ENCODE measurements at regions not wholly inside any gene's neighbourhood (a gene's known extent, or its start where the extent isn't known, plus 50 kb on each side); places are given as distances from the start of the nearest gene placed in this dataset.

DNA sequence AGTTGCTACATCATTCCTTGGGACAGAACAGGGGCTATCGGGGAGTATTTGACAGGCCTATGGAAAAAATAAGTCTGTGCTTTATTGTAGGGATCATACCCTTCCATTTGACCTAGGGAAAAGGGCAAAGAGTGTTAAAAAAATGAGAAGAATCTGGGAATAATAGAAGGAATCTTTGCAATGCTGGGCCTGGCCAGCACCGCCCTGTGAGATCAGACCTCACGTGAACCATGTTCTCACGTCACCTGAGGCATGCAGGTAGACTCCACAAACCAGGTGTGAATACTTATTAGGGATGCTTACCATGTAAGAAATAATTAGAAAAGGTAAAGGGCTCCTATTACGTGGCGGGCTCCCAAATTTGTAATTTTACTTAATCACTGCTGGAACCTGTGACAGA lies 177.5 kb upstream of the GATA6 start:
- H3K4me3 ChIP-seq (ENCODE audit: low read length) = no peak overlapping the region
- TF ChIP-seq CTCF (IDR thresholded peaks at IDR 0.05; ENCODE audit: insufficient read depth, low read depth, low read length, missing control alignments) = no peak
- peak; percentile 8 for DNase-seq (ENCODE audit: low read depth)

DNA sequence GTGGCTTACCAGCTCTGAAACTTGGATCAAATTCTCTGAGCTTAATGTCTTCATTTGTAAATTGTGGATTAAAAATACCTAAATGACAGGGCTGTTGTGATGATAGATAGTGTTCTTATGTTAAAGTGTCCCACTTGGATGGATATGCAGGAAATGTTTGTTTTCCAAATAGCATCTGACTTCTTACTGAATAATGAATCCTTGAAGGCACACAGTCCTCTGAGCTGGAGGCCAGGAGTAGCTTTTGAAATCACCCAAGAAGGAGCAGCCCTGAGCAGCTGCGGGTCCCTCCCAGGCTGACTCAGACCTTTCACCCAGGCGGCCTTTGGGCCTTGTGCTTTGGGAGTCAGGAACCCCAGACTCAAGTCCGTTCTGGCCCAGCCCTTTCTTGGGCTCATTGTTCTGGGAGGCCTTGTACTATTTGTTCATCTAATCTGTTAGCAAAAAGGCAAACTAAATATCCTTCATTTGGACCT lies 173.0 kb upstream of the GATA6 start:
- TF ChIP-seq CTCF (IDR thresholded peaks at IDR 0.05; ENCODE audit: insufficient read depth, low read depth, low read length, missing control alignments) = no peak
- DNase-seq (ENCODE audit: low read depth) = peak; percentile 35

GRCh38 chr18:21997207-21998143 lies 171.9 kb upstream of the GATA6 start:
- TF ChIP-seq CTCF (IDR thresholded peaks at IDR 0.05; ENCODE audit: insufficient read depth, low read depth, low read length, missing control alignments) = peak; percentile 77
- no peak overlapping the region for H3K4me3 ChIP-seq (ENCODE audit: low read length)

More for the DNA sequence above, 173.0 kb upstream of the GATA6 start:
- H3K4me3 ChIP-seq (ENCODE audit: low read length) = no peak overlapping the region

GRCh38 chr18:21998486-21998885 lies 170.9 kb upstream of the GATA6 start:
- DNase-seq (ENCODE audit: low read depth) = no peak
- no peak for TF ChIP-seq CTCF (IDR thresholded peaks at IDR 0.05; ENCODE audit: insufficient read depth, low read depth, low read length, missing control alignments)
- no peak overlapping the region for H3K4me3 ChIP-seq (ENCODE audit: low read length)

More at GRCh38 chr18:21997207-21998143, 171.9 kb upstream of the GATA6 start:
- DNase-seq (ENCODE audit: low read depth) = peak; percentile 65

- DNase-seq (ENCODE audit: low read depth) = no peak
- no peak overlapping the region for H3K4me3 ChIP-seq (ENCODE audit: low read length)
- no peak for TF ChIP-seq CTCF (IDR thresholded peaks at IDR 0.05; ENCODE audit: insufficient read depth, low read depth, low read length, missing control alignments)
Observed at GRCh38 chr18:22001912-22002487, 167.4 kb upstream of the GATA6 start.

GRCh38 chr18:22005191-22005841 lies 164.1 kb upstream of the GATA6 start:
- DNase-seq (ENCODE audit: low read depth) = no peak
- TF ChIP-seq CTCF (IDR thresholded peaks at IDR 0.05; ENCODE audit: insufficient read depth, low read depth, low read length, missing control alignments) = no peak
- H3K4me3 ChIP-seq (ENCODE audit: low read length) = no peak overlapping the region

Data from epithelial cell of esophagus (primary cell).